K562 (cell line): ENCODE measurements at regions not wholly inside any gene's neighbourhood (a gene's known extent, or its start where the extent isn't known, plus 50 kb on each side); places are given as distances from the start of the nearest gene placed in this dataset.

Experiments used
- ATAC-seq: fragments of 200-7000 bp; cut with Tn5 transposase; 3 replicates; pipeline ENCODE4 v1.9.1; 2020; ENCODE audit warnings: moderate library complexity
- BruUV-seq: library from RNA; stranded (reverse); fragments of 400-500 nt; replicated peaks from 2 replicates; lab custom pipeline; 2021; lab: Mats Ljungman, UMichigan
- CTCF ChIA-PET: fragments of 300-600 bp; formaldehyde crosslinking; extraction: SDS; loops from one replicate; lab custom pipeline; 2021; ENCODE audit warnings: low intra/inter-chr PET ratio; lab: Yijun Ruan, JAX
- POLR2A ChIA-PET: fragments of 300-600, 350-650 bp; sonication (Branson Sonifier 250); formaldehyde crosslinking; extraction: SDS; loops from one replicate; lab custom pipeline; 2021; ENCODE audit warnings: antibody characterized with exemption, inconsistent platforms; lab: Yijun Ruan, JAX
- DNase-seq, 4 experiments: peaks; one replicate each; pipeline versions ENCODE4 v3.0.0 to v3.0.0-alpha.2; 2011 to 2018; ENCODE audit warnings: low spot score in 3 of 4, mixed read lengths in 3 of 4; ENCODE audit errors: extremely low read depth in 1 of 4
- FAIRE-seq: peaks from 2 replicates; lab custom pipeline; 2011; peaks lifted over from hg19 to GRCh38; lab: Jason Lieb, UNC
- H2AFZ ChIP-seq: 2 replicates; pipeline ENCODE4 v1.6.0; 2011; ENCODE audit warnings: low read depth, low read length, control low read depth, inconsistent platforms
- H3K27ac ChIP-seq: fragments of 200-600 bp; 3 replicates; pipeline ENCODE4 v1.8.0; 2011; ENCODE audit warnings: low read depth, mild to moderate bottlenecking, control low read depth, inconsistent platforms, low read length, moderate library complexity, mixed read lengths; ENCODE audit errors: extremely low read depth
- H3K27me3 ChIP-seq, 2 experiments: fragments of 300-600 bp in 1 of 2; 2 replicates in 1 of 2; 3 replicates in 1 of 2; pipeline versions ENCODE4 v1.6.0 to v1.8.0; 2011; ENCODE audit warnings: inconsistent platforms in 2 of 2, low read length in 2 of 2, mild to moderate bottlenecking in 1 of 2, mixed read lengths in 1 of 2, moderate library complexity in 1 of 2; ENCODE audit not compliant: control insufficient read depth in 2 of 2, insufficient read depth in 2 of 2
- H3K36me3 ChIP-seq: fragments of 300-600 bp; 3 replicates; pipeline ENCODE4 v1.8.0; 2011; ENCODE audit warnings: mild to moderate bottlenecking, low read length, inconsistent platforms; ENCODE audit not compliant: control insufficient read depth, insufficient read depth
- H3K4me1 ChIP-seq, 2 experiments: fragments of 200-600 bp in 1 of 2; replicated peaks in 1 of 2; 2 replicates in 1 of 2; 3 replicates in 1 of 2; pipeline versions ENCODE4 v1.5.1 to v1.8.0; 2011; ENCODE audit warnings: inconsistent platforms in 2 of 2, low read length in 2 of 2, mild to moderate bottlenecking in 1 of 2, mixed read lengths in 1 of 2, moderate library complexity in 1 of 2; ENCODE audit not compliant: control insufficient read depth in 2 of 2, insufficient read depth in 2 of 2
- H3K4me2 ChIP-seq: 2 replicates; pipeline ENCODE4 v1.6.1; 2011; ENCODE audit warnings: low read length, control low read depth, inconsistent platforms, mixed read lengths; ENCODE audit not compliant: insufficient read depth
- H3K4me3 ChIP-seq: fragments of 200-600 bp; sonication (generic), shearing (Covaris generic); 2 replicates; pipeline ENCODE4 v1.5.1; 2016; ENCODE audit warnings: control low read depth, inconsistent platforms
- H3K79me2 ChIP-seq: fragments of 200-600 bp; 3 replicates; pipeline ENCODE4 v1.8.0; 2011; ENCODE audit warnings: low read length, inconsistent platforms; ENCODE audit not compliant: control insufficient read depth, insufficient read depth
- H3K9ac ChIP-seq, 2 experiments: 2 replicates each; pipeline versions ENCODE4 v1.6.0 to v1.6.1; 2011; ENCODE audit warnings: low read depth in 2 of 2, low read length in 2 of 2, control low read depth in 1 of 2, inconsistent platforms in 1 of 2, mild to moderate bottlenecking in 1 of 2, mixed read lengths in 1 of 2; ENCODE audit not compliant: insufficient read depth in 1 of 2
- H3K9me1 ChIP-seq: one replicate; pipeline ENCODE4 v1.6.0; 2011; ENCODE audit warnings: inconsistent platforms, mild to moderate bottlenecking, low read length, moderate library complexity; ENCODE audit not compliant: control insufficient read depth, insufficient read depth
- H3K9me3 ChIP-seq: replicated peaks from 2 replicates; pipeline ENCODE4 v1.5.1; 2011; ENCODE audit warnings: low read depth, low read length, inconsistent platforms; ENCODE audit not compliant: control insufficient read depth, insufficient read depth
- H4K20me1 ChIP-seq: replicated peaks from 2 replicates; pipeline ENCODE4 v1.6.1; 2011; ENCODE audit warnings: low read length, inconsistent platforms, mixed read lengths; ENCODE audit not compliant: control insufficient read depth, insufficient read depth
- HNRNPUL1 ChIP-seq: fragments of 200-400 bp; formaldehyde crosslinking; IDR thresholded peaks from 2 replicates; pipeline ENCODE4 v1.6.1; 2017; ENCODE audit warnings: low read length
- RERE ChIP-seq: sonication (generic); formaldehyde crosslinking; IDR thresholded peaks from 2 replicates; pipeline ENCODE4 v1.8.0; 2023; ENCODE audit warnings: missing genetic modification reagents, mild to moderate bottlenecking, borderline replicate concordance
- REST ChIP-seq, 2 experiments: fragments of 450-650 bp; formaldehyde crosslinking in 1 of 2; IDR thresholded peaks; 2 replicates each; pipeline versions ENCODE4 v1.4.0 to v1.6.1; 2014 to 2020; ENCODE audit warnings: mild to moderate bottlenecking in 2 of 2, borderline replicate concordance in 1 of 2, low read depth in 1 of 2
- ZNF655 ChIP-seq: fragments of 250-450 bp; sonication (Bioruptor Pico); IDR thresholded peaks from 2 replicates; pipeline ENCODE4 v1.5.0; 2021
- WGBS: fragments of 100-300 bp; shearing (Covaris generic); methylation state at CpG from one replicate; pipeline ENCODE4 v1.1.6; 2016; ENCODE audit warnings: low coverage, mixed read lengths; ENCODE audit not compliant: insufficient coverage; ENCODE audit errors: missing lambda C conversion rate; 5-methylcytosine and 5-hydroxymethylcytosine counted together
- in situ Hi-C: fragments of 300-500 bp; cut with MboI; formaldehyde crosslinking; loops from 4 replicates; pipeline ENCODE4 v1.15.0; 2018; ENCODE audit warnings: inconsistent platforms, mixed read lengths
- intact Hi-C: fragments of 100-400 bp; cut with micrococcal nuclease; formaldehyde crosslinking; loops from 2 replicates; pipeline ENCODE4 v1.14.2; 2022

- ChIA-PET CTCF (no interaction called here), POLR2A (no interaction called here)
- Histone ChIP-seq H3K79me2 (no peaks in the 10 kb centered on the region), H3K4me1 (peaks cover 0 to 13% of the 10 kb centered on the region in 2 experiments; a peak in 3 of 5 replicates), H3K36me3 (no peaks in the 10 kb centered on the region), H4K20me1 (no peaks in the 10 kb centered on the region), H3K9ac (no peak overlapping the region), H3K9me1 (no peaks in the 10 kb centered on the region), H3K9me3 (no peaks in the 10 kb centered on the region), H3K4me2 (no peak overlapping the region), H3K27me3 (no peaks in the 10 kb centered on the region), H3K27ac (no peak overlapping the region), H2AFZ (peak overlapping the region; percentile 66), H3K4me3 (no peak overlapping the region)
- 52% methylated on average over 5 of the region's 6 CpGs for WGBS
- peak in 1 of 4 experiments; percentile 8 for DNase-seq
- intact Hi-C loops = no loop called here
- in situ Hi-C loops = no loop called here
- no peak for FAIRE-seq
- no peak for ATAC-seq
- no TSS peak for BruUV-seq
- TF ChIP-seq REST (IDR thresholded peaks at IDR 0.05; ENCODE audit: borderline replicate concordance) (no peak), REST (CRISPR knock-in tag; IDR thresholded peaks at IDR 0.05; ENCODE audit: low read depth) (no peak), HNRNPUL1 (no peak), RERE (CRISPR knock-in tag) (no peak), ZNF655 (CRISPR knock-in tag) (no peak)
Observed at GRCh38 chr3:64993781-64994180, 306.0 kb upstream of the ADAMTS9 start.
